Naive thymus-derived CD4-positive, alpha-beta T cell (primary cell): ENCODE measurements at regions not wholly inside any gene's neighbourhood (a gene's known extent, or its start where the extent isn't known, plus 50 kb on each side); places are given as distances from the start of the nearest gene placed in this dataset.

Experiments
- ATAC-seq: fragments of 150-1000 bp; cut with Tn5 transposase; 2 replicates; pipeline ENCODE4 v1.10.0; 2021; ENCODE audit warnings: mild to moderate bottlenecking, moderate library complexity
- CTCF ChIA-PET: fragments of 350-600 bp; sonication (Branson Sonifier 250); formaldehyde crosslinking; loops from one replicate; lab custom pipeline; 2021; ENCODE audit warnings: antibody characterized with exemption; lab: Charles Lee
- POLR2A ChIA-PET: fragments of 350-600 bp; sonication (Branson Sonifier 250); formaldehyde crosslinking; loops from one replicate; lab custom pipeline; 2021; ENCODE audit warnings: antibody characterized with exemption, inconsistent platforms; lab: Charles Lee
- DNase-seq, 9 donors: peaks; one replicate each; pipeline versions ENCODE4 v3.0.0 to v3.0.0-alpha.2; 2020 to 2022; ENCODE audit warnings: mixed read lengths in 1 of 9
- H3K27ac ChIP-seq: one replicate; pipeline ENCODE4 v1.7.0; 2013; ENCODE audit warnings: mild to moderate bottlenecking, low read depth, low read length, moderate library complexity
- H3K27me3 ChIP-seq, 2 donors: one replicate each; pipeline ENCODE4 v1.7.0; 2013; ENCODE audit warnings: low read length in 2 of 2, mild to moderate bottlenecking in 2 of 2, moderate library complexity in 2 of 2; ENCODE audit not compliant: control insufficient read depth in 2 of 2, insufficient read depth in 2 of 2
- H3K36me3 ChIP-seq, 3 experiments: 1 replicate in 2 of 3; 2 replicates in 1 of 3; pipeline ENCODE4 v1.7.0; 2013; ENCODE audit warnings: low read length in 3 of 3, mild to moderate bottlenecking in 3 of 3, moderate library complexity in 1 of 3; ENCODE audit not compliant: insufficient read depth in 3 of 3, control insufficient read depth in 2 of 3
- H3K4me1 ChIP-seq, 2 donors: one replicate each; pipeline ENCODE4 v1.7.0; 2013; ENCODE audit warnings: low read length in 2 of 2, mild to moderate bottlenecking in 2 of 2, moderate library complexity in 1 of 2; ENCODE audit not compliant: control insufficient read depth in 2 of 2, insufficient read depth in 2 of 2
- H3K4me3 ChIP-seq: 2 replicates; pipeline ENCODE4 v1.7.0; 2013; ENCODE audit warnings: mild to moderate bottlenecking, low read length
- H3K9me3 ChIP-seq, 3 experiments: 1 replicate in 2 of 3; 2 replicates in 1 of 3; pipeline ENCODE4 v1.7.0; 2013; ENCODE audit warnings: low read length in 3 of 3; ENCODE audit not compliant: control insufficient read depth in 2 of 3
- H3K27ac Mint-ChIP-seq, 9 donors: one replicate each; pipeline ENCODE4 v1.8.0; 2020 to 2022; ENCODE audit warnings: mixed read lengths in 9 of 9, mild to moderate bottlenecking in 8 of 9, moderate library complexity in 5 of 9, inconsistent platforms in 2 of 9
- H3K27me3 Mint-ChIP-seq, 5 donors: one replicate each; pipeline ENCODE4 v1.8.0; 2021 to 2022; ENCODE audit warnings: mixed read lengths in 5 of 5, mild to moderate bottlenecking in 1 of 5
- H3K36me3 Mint-ChIP-seq, 5 donors: one replicate each; pipeline ENCODE4 v1.8.0; 2020 to 2022; ENCODE audit warnings: mixed read lengths in 5 of 5, mild to moderate bottlenecking in 3 of 5, inconsistent platforms in 1 of 5
- H3K4me1 Mint-ChIP-seq, 7 donors: one replicate each; pipeline ENCODE4 v1.8.0; 2020 to 2022; ENCODE audit warnings: mixed read lengths in 7 of 7, mild to moderate bottlenecking in 3 of 7, inconsistent platforms in 1 of 7
- H3K4me3 Mint-ChIP-seq, 10 donors: one replicate each; pipeline ENCODE4 v1.8.0; 2020 to 2022; ENCODE audit warnings: mild to moderate bottlenecking in 10 of 10, mixed read lengths in 10 of 10, moderate library complexity in 6 of 10, inconsistent platforms in 2 of 10
- H3K9me3 Mint-ChIP-seq, 11 donors: one replicate each; pipeline ENCODE4 v1.8.0; 2020 to 2022; ENCODE audit warnings: mixed read lengths in 11 of 11, mild to moderate bottlenecking in 4 of 11, inconsistent platforms in 1 of 11, moderate library complexity in 1 of 11
- intact Hi-C, 2 donors: fragments of 100-400 bp; cut with micrococcal nuclease; formaldehyde crosslinking; loops; one replicate each; pipeline ENCODE4 v1.15.1; 2023

GRCh38 chr9:78607853-78608252 lies 310.9 kb downstream of the PSAT1 start:
- Histone ChIP-seq H3K27ac (no peak overlapping the region), H3K4me1 (no peaks in the 10 kb centered on the region), H3K4me3 (no peak overlapping the region), H3K9me3 (no peaks in the 10 kb centered on the region), H3K36me3 (no peaks in the 10 kb centered on the region), H3K27me3 (no peaks in the 10 kb centered on the region)
- Mint-ChIP-seq H3K4me1 (no peaks in the 10 kb centered on the region), H3K27me3 (peaks cover 0 to 7% (median 3%) of the 10 kb centered on the region in 5 donors), H3K36me3 (no peaks in the 10 kb centered on the region), H3K9me3 (peaks cover 0 to 3% (median 0%) of the 10 kb centered on the region in 11 donors), H3K27ac (no peak overlapping the region), H3K4me3 (no peak overlapping the region)
- ATAC-seq (no peak), DNase-seq (no peak)
- intact Hi-C loops: no loop called here
- POLR2A ChIA-PET: no interaction called here
- CTCF ChIA-PET: no interaction called here

GRCh38 chr9:78609450-78609849 lies 312.5 kb downstream of the PSAT1 start:
- H3K9me3 Mint-ChIP-seq: peaks cover 0 to 3% (median 0%) of the 10 kb centered on the region in 11 donors
- H3K4me3 ChIP-seq: no peak overlapping the region
- intact Hi-C loops: no loop called here
- H3K9me3 ChIP-seq: no peaks in the 10 kb centered on the region
- no peak overlapping the region for H3K27ac ChIP-seq
- no peak overlapping the region for H3K27ac Mint-ChIP-seq
- H3K4me3 Mint-ChIP-seq: no peak overlapping the region
- no peaks in the 10 kb centered on the region for H3K36me3 ChIP-seq
- POLR2A ChIA-PET: no interaction called here
- H3K4me1 Mint-ChIP-seq: no peaks in the 10 kb centered on the region
- no peaks in the 10 kb centered on the region for H3K4me1 ChIP-seq
- ATAC-seq: no peak
- CTCF ChIA-PET: no interaction called here
- peaks cover 0 to 6% (median 0%) of the 10 kb centered on the region in 5 donors for H3K27me3 Mint-ChIP-seq
- no peak for DNase-seq
- H3K36me3 Mint-ChIP-seq: no peaks in the 10 kb centered on the region
- no peaks in the 10 kb centered on the region for H3K27me3 ChIP-seq

GRCh38 chr9:78612091-78612490 lies 315.2 kb downstream of the PSAT1 start:
- ChIA-PET POLR2A (no interaction called here), CTCF (no interaction called here)
- Mint-ChIP-seq H3K4me3 (no peak overlapping the region), H3K36me3 (no peaks in the 10 kb centered on the region), H3K4me1 (no peaks in the 10 kb centered on the region), H3K27me3 (peaks cover 0 to 6% (median 0%) of the 10 kb centered on the region in 5 donors), H3K9me3 (peaks cover 0 to 3% (median 0%) of the 10 kb centered on the region in 11 donors), H3K27ac (no peak overlapping the region)
- Histone ChIP-seq H3K9me3 (no peaks in the 10 kb centered on the region), H3K27me3 (no peaks in the 10 kb centered on the region), H3K36me3 (no peaks in the 10 kb centered on the region), H3K27ac (no peak overlapping the region), H3K4me1 (no peaks in the 10 kb centered on the region), H3K4me3 (no peak overlapping the region)
- no peak for ATAC-seq
- DNase-seq: no peak
- intact Hi-C loops: no loop called here

- POLR2A ChIA-PET: no interaction called here
- H3K27me3 ChIP-seq: no peaks in the 10 kb centered on the region
- DNase-seq (no peak), ATAC-seq (no peak)
- H3K9me3 ChIP-seq: no peaks in the 10 kb centered on the region
- Mint-ChIP-seq H3K4me1 (no peaks in the 10 kb centered on the region), H3K27ac (no peak overlapping the region), H3K4me3 (no peak overlapping the region), H3K9me3 (peaks cover 0 to 5% (median 0%) of the 10 kb centered on the region in 11 donors), H3K27me3 (peaks cover 0 to 3% (median 0%) of the 10 kb centered on the region in 5 donors), H3K36me3 (no peaks in the 10 kb centered on the region)
- intact Hi-C loops: no loop called here
- no peak overlapping the region for H3K27ac ChIP-seq
- H3K4me1 ChIP-seq: no peaks in the 10 kb centered on the region
- H3K36me3 ChIP-seq: no peaks in the 10 kb centered on the region
- no peak overlapping the region for H3K4me3 ChIP-seq
- CTCF ChIA-PET: no interaction called here
Observed at GRCh38 chr9:78613006-78613405, 316.1 kb downstream of the PSAT1 start.

DNA sequence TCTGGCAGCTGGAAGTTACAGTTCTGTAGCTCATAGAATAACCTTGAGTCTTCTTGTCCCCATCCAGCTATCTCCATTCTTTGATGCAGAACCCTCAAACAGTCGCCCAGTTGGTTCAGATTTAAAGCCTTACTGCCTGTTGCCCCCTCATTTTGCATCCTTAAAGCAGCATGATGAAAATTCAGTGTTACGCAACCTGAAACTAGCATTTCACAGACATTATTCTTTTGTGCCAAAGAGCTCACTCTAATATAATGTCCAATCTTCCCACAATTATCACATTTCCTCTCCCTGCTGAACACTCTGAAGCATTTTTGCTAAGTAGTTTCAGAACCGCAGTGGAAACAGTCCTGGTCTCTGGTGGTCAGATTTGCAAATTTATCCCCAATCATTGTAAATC lies 318.0 kb downstream of the PSAT1 start:
- Histone ChIP-seq H3K4me1 (no peaks in the 10 kb centered on the region), H3K27me3 (no peaks in the 10 kb centered on the region), H3K4me3 (no peak overlapping the region), H3K27ac (no peak overlapping the region), H3K36me3 (no peaks in the 10 kb centered on the region), H3K9me3 (no peaks in the 10 kb centered on the region)
- Mint-ChIP-seq H3K27ac (no peak overlapping the region), H3K4me1 (no peaks in the 10 kb centered on the region), H3K36me3 (no peaks in the 10 kb centered on the region), H3K9me3 (peaks cover 0 to 5% (median 0%) of the 10 kb centered on the region in 11 donors), H3K4me3 (no peak overlapping the region), H3K27me3 (peaks cover 0 to 3% (median 0%) of the 10 kb centered on the region in 5 donors)
- ChIA-PET POLR2A (no interaction called here), CTCF (no interaction called here)
- no peak for DNase-seq
- ATAC-seq: no peak
- intact Hi-C loops: no loop called here

DNA sequence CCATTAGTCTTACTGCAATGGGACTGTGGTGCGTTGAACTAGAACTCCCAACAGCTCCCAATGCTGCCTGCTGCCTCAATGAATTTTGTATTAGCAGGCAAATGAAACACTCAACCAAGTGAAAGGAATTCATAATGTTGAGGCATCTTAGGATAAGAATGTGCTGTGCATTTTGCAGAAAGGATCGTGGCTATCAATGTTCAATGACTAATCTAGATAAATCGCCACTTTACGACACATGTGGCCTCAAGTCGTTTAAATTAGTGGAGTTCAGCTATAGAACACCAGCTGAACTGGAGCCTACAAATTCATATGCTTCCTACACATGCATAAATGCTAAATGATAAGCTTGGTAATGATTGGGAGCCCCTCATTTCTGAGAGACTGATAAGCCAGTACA lies 318.4 kb downstream of the PSAT1 start:
- POLR2A ChIA-PET: no interaction called here
- no peak overlapping the region for H3K27ac Mint-ChIP-seq
- no peak overlapping the region for H3K27ac ChIP-seq
- no peaks in the 10 kb centered on the region for H3K9me3 ChIP-seq
- H3K4me1 ChIP-seq: no peaks in the 10 kb centered on the region
- H3K4me3 ChIP-seq: no peak overlapping the region
- intact Hi-C loops: no loop called here
- ATAC-seq (no peak), DNase-seq (no peak)
- H3K4me3 Mint-ChIP-seq: no peak overlapping the region
- peaks cover 0 to 5% (median 0%) of the 10 kb centered on the region in 5 donors for H3K27me3 Mint-ChIP-seq
- CTCF ChIA-PET: no interaction called here
- no peaks in the 10 kb centered on the region for H3K4me1 Mint-ChIP-seq
- no peaks in the 10 kb centered on the region for H3K36me3 ChIP-seq
- H3K36me3 Mint-ChIP-seq: no peaks in the 10 kb centered on the region
- no peaks in the 10 kb centered on the region for H3K27me3 ChIP-seq
- H3K9me3 Mint-ChIP-seq: peaks cover 0 to 5% (median 0%) of the 10 kb centered on the region in 11 donors

DNA sequence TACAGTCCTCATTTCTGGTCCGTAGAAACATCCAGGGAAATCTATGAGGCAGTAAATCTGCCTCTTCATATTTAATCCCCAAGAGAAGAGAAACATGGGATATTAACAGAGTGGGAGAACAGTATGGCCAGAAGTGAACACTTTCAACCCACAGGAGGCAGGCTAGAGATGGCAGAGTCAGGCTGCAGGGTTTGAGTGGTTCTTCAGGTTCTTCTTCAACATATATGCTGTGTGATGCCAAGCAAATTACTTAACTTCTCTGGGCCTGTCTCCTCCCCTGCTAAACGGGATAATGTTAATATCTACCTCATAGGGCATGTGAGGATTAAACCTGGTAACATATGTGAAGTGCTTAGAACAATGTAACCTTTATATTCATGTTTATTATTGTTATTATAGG lies 321.8 kb downstream of the PSAT1 start:
- Mint-ChIP-seq H3K4me3 (no peak overlapping the region), H3K36me3 (no peaks in the 10 kb centered on the region), H3K4me1 (no peaks in the 10 kb centered on the region), H3K27ac (no peak overlapping the region), H3K9me3 (peaks cover 0 to 4% (median 0%) of the 10 kb centered on the region in 11 donors), H3K27me3 (peaks cover 0 to 5% (median 0%) of the 10 kb centered on the region in 5 donors)
- no peak overlapping the region for H3K4me3 ChIP-seq
- H3K27me3 ChIP-seq: no peaks in the 10 kb centered on the region
- H3K27ac ChIP-seq: no peak overlapping the region
- intact Hi-C loops: no loop called here
- ChIA-PET CTCF (no interaction called here), POLR2A (no interaction called here)
- DNase-seq: no peak
- H3K36me3 ChIP-seq: no peaks in the 10 kb centered on the region
- no peaks in the 10 kb centered on the region for H3K4me1 ChIP-seq
- no peaks in the 10 kb centered on the region for H3K9me3 ChIP-seq
- no peak for ATAC-seq
